ENCODE measurements at regions not wholly inside any gene's neighbourhood (a gene's known extent, or its start where the extent isn't known, plus 50 kb on each side); places are given as distances from the start of the nearest gene placed in this dataset.

DNA sequence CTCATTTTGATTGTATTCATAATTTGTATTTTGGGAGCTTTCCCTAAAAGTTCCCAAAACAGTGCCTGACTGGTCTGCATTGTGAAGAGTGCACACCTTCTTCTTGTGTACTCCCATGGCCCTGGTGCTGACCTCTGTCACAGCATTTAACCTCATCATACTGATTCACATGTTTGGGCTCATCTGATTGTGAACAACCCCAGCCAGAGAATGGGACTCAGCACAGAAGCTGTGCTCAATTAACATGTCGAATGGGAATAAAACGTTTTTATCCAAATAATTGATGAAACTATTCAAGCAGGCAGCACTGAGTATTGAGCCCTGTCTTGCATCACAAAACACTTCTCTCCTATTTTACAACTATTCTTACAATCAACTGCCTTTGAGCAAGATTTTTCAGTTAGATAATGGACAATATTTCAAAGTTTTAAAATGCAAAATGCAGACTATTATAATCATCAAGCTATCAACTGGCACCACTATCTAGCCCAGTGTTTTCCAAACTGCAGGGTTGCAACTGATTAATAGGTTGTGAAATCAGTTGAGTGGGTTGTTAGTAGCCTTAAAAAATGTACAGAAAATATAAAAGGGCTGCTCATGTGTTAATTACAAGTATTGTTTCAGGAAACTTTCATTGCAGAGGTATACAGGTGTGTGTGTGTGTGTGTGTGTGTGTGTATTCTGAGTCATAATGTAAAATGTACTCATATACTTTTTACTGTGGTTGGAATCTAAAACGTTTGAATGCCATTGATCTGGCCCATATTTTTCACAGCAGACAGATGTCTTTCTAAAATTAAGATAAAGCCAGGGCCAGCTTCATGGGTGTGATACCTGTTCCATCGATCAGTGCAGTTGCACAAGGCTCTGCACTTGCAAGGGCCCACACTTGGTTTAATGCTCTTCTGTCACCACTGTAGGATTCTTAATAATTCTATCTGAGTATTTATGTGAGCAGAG, 190.5 kb downstream of the PIK3R1 start:
- TF ChIP-seq EZH2 (IDR thresholded peaks at IDR 0.05; ENCODE audit: borderline replicate concordance, insufficient read depth, low read depth, low read length, poor library complexity, severe bottlenecking), result no peak
- TF ChIP-seq, protein P1, sequence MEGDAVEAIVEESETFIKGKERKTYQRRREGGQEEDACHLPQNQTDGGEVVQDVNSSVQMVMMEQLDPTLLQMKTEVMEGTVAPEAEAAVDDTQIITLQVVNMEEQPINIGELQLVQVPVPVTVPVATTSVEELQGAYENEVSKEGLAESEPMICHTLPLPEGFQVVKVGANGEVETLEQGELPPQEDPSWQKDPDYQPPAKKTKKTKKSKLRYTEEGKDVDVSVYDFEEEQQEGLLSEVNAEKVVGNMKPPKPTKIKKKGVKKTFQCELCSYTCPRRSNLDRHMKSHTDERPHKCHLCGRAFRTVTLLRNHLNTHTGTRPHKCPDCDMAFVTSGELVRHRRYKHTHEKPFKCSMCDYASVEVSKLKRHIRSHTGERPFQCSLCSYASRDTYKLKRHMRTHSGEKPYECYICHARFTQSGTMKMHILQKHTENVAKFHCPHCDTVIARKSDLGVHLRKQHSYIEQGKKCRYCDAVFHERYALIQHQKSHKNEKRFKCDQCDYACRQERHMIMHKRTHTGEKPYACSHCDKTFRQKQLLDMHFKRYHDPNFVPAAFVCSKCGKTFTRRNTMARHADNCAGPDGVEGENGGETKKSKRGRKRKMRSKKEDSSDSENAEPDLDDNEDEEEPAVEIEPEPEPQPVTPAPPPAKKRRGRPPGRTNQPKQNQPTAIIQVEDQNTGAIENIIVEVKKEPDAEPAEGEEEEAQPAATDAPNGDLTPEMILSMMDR (IDR thresholded peaks at IDR 0.05), result no peak
